ENCODE measurements at regions not wholly inside any gene's neighbourhood (a gene's known extent, or its start where the extent isn't known, plus 50 kb on each side); places are given as distances from the start of the nearest gene placed in this dataset.
"Not testable (repeated sequence)": the region's sequence is repeated elsewhere in the genome, so short reads cannot be mapped to it uniquely, and the experiment has no call there.

- DNase-seq (ENCODE audit: low spot score) = no peak
These were observed 72.5 kb upstream of the KIAA0040 start for GRCh38 chr1:175265091-175265490.

- DNase-seq (ENCODE audit: low spot score) = no peak
These were observed 70.0 kb upstream of the KIAA0040 start for GRCh38 chr1:175262621-175263020.

- DNase-seq (ENCODE audit: low spot score) = not testable (repeated sequence)
These were observed 63.7 kb upstream of the KIAA0040 start for GRCh38 chr1:175256246-175256645.

- DNase-seq (ENCODE audit: low spot score) = no peak
These were observed 61.6 kb upstream of the KIAA0040 start for GRCh38 chr1:175254190-175254589.

- no peak for DNase-seq (ENCODE audit: low spot score)
These were observed 60.0 kb upstream of the KIAA0040 start for GRCh38 chr1:175252561-175252960.

- DNase-seq (ENCODE audit: low spot score) = peak; percentile 21
These were observed 57.5 kb upstream of the KIAA0040 start for GRCh38 chr1:175250027-175250426.

GRCh38 chr1:175248036-175248435 is 55.5 kb upstream of the KIAA0040 start:
- DNase-seq (ENCODE audit: low spot score) = not testable (repeated sequence)

- not testable (repeated sequence) for DNase-seq (ENCODE audit: low spot score)
These were observed 54.5 kb upstream of the KIAA0040 start for GRCh38 chr1:175247056-175247455.

- no peak for DNase-seq (ENCODE audit: low spot score)
These were observed 52.7 kb upstream of the KIAA0040 start for GRCh38 chr1:175245324-175245723.

GRCh38 chr1:175244206-175244605 is 51.6 kb upstream of the KIAA0040 start:
- DNase-seq (ENCODE audit: low spot score) = no peak

Measured in iPS-NIHi11 (cell line).